Fibroblast of skin of scalp (primary cell): ENCODE measurements at regions not wholly inside any gene's neighbourhood (a gene's known extent, or its start where the extent isn't known, plus 50 kb on each side); places are given as distances from the start of the nearest gene placed in this dataset.

Experiments
- DNase-seq: peaks from one replicate; pipeline ENCODE4 v3.0.0-alpha.2; 2013

DNA sequence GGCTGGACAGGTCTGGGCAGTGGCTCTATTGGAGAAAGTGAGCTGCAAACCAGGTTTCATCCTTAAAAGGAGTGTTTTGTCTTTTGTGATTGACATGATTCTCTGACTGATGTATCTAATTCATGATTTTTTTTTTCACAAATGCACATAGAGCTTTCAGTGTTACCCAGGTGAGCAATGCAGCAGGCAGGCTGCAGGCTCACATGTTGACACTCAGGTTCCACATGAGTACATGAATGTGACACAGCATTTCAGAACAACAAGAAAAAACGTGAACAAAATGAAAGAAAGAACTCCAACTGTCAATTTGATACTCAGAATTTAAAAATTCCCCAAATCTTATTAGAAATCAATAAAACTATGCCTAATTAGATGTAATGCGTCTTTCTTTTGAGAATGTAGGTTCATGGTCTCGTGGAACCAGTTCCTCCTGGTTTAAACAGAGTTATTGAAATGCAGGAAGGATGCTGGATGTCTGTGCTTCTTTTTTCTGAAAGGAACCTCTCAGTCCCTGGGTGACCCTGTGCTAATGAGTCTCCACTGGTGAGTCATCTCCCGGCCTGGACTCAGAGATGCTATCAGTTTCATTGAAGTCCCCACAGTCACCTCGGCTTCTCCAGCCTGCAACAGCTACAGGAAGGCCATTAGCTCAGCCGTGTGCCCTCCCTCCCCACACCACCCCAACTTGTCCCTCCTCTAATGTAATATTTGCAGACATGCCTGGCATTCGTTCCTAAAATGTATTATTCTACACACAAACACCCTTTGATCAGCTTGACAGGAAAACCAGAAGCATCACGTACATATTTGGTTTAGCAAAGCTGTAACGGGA lies 430.4 kb downstream of the LPIN1 start:
- DNase-seq, result peak; percentile 63

GRCh38 chr2:12177455-12178288 lies 431.2 kb downstream of the LPIN1 start:
- DNase-seq, result peak; percentile 20

GRCh38 chr2:12178289-12179080 lies 432.1 kb downstream of the LPIN1 start:
- no peak for DNase-seq

- no peak for DNase-seq
These were observed 433.6 kb downstream of the LPIN1 start for GRCh38 chr2:12180031-12180430.

DNA sequence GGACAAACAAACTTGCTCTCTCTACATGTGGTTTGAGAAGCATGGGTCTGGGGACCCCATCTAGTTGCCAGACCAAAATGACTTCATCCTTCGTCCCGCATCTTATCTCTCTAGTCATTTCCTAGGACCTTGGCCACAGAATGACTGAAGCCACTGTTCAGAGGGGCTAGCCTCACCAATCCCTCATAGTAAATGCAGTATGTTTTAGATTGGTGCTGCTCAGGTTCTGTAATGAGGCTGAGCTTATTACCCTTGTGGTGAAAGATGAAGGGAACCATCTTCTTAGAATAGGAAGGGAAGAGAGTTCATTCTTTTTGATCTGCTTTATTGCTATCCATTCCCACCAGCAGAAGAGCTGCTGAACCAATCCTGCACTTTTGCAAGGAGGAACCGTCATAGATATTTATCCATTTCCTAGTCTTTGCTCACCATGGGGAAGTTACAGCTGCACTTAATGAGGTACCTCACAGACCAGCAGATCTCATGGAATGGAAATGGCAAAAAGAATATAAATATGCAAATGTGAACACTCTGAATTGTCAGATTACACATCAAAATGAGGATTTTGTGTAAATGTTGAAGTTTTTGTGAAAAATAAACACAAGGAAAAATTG lies 436.7 kb downstream of the LPIN1 start:
- no peak for DNase-seq

- DNase-seq, result no peak
These were observed 446.3 kb downstream of the LPIN1 start for GRCh38 chr2:12192762-12193161.

DNA sequence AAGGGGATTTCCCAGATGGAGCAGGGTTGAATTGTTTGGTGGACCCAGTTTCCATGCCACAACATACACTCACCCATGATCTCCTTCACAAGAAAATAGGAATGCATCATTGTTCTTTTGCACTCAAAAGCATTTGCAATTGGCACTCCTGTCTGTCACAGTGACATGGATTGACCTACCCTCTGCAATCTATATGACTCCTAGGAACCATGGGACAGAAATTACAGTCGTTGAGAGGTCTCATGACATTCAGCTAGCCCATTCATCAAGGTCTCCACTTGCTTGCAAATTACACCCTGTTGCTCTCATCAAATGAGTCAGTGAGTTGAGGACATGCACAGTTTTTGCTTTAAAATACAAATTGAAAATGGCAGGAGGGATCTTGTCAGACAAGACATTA lies 448.5 kb downstream of the LPIN1 start:
- DNase-seq, result no peak

DNA sequence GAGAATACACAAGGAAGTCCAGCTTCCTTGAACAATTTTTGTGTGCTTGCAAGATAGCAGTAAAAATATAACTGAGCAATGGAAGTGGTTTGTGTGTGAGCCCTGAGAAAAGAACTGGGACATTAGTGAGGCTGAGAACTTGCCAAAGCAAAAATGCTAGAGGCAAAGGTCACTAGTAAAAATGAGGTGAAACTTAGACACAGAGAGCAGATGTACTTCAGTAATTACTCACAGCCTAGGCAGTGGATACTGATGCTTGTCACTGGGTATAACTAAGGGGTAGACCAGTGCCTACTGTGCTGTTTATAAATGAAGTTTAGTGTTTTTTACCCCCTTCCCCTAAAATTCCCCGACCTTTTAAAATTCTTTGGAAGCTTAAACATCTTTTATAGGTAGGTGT lies 450.1 kb downstream of the LPIN1 start:
- DNase-seq, result no peak

GRCh38 chr2:12197133-12197532 lies 450.7 kb downstream of the LPIN1 start:
- no peak for DNase-seq

DNA sequence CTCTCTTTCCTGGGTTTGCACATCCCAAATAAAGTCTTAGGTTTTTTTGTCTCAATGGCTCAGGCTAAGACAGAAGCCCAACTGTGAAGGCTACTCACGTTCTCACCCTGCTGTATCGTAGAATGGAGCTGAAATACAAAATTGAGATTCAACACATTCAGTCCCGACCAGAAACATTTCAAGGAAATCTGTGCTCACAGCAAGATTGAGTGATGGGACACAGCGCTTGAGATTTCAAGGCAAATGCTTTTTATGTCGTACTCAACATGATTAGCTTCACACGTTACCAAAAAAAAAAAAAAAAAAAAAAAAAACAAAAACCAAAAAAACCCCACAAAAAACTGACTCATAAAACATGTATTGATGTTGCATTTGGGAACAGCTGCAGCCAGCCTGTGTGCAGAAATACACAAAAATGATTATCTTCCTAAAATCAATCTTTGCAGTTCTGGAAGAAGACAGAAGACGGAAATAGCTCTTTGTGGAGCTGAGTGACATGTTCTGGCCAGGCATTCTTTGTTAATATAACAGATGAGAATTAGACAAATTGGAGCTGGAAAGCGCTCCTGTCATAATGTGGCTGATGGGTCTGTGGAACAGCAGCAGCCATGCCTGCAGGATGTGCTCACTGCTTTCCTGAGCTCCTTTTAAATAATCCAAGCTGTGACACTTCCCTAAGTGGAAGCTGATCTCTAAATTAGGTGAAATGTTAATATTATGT lies 453.2 kb downstream of the LPIN1 start:
- no peak for DNase-seq

DNA sequence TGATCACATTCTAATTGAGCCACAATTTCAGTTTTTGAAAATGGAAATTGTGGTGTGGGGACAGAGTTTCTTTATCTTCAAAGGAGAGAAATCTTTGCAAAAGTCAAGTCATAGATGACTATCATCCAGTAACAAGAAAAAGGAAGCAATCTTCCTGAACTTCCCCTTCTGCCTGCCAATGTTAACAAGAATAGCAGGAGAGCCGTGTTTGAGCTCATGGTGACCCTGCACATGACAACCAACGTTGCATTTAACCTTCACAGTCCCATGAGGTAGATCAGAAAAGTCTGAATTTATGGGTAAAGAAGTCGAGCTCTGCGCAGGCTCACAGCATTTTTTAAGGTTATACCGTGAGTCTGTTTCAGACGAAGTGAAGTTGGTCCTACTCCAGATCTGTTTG lies 454.9 kb downstream of the LPIN1 start:
- DNase-seq, result no peak

DNA sequence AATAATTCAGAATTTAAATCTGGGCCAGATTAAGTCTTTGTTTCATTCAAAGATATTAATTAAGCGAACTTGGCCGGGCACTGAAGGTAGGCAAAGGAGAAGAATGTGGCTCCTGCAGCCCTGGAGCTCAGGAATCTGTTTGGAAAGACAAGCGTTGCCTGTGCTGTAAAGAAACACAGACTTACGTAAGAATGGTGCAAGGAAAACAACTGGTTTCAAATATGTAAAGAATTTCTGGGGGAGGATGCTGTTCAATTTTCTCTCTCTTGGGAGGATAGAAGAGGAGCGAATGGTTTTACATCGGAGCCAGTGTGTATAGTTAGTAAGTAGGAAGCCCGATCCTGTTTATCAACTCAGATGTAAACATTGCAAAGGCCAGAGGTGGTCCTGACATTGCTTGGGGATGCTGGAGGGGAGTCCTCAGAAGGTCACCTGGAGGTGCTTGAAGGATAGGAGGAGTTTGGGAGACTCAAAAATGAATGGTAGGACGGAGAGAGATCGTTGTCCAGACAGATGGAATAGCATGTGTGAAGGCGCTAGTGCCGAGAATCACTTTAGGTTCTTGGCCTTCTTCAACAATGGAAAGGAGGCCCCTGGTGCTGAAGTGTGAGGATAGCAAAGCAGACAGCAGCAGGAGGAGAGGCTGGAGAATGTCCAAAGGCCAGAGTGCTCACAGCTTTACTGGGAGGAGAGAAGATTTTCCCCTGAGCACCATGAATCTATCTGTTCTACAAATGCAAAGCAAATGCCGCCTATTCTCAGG lies 456.1 kb downstream of the LPIN1 start:
- DNase-seq, result peak; percentile 68

DNA sequence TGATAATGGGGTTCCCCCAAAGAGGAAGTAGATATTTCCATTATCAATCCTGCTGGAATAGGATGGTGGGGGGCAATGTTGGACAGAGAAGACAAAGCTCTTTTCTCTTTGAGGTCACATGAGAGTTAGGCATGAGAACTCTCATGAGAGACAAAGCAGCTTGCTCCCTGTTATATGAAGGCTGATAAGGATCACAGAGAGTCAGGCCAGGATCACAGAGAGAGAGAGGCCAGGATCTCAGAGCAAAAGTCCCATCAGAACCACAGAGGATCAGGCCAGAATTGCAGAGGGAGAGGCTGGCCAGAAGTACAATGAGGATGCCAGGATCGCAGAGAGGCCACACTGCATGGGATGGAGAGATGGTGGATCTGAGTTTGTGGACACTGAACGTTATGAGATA lies 457.1 kb downstream of the LPIN1 start:
- no peak for DNase-seq

GRCh38 chr2:12205086-12205485 lies 458.7 kb downstream of the LPIN1 start:
- DNase-seq, result no peak

GRCh38 chr2:12207491-12207890 lies 461.1 kb downstream of the LPIN1 start:
- DNase-seq, result peak; percentile 46

DNA sequence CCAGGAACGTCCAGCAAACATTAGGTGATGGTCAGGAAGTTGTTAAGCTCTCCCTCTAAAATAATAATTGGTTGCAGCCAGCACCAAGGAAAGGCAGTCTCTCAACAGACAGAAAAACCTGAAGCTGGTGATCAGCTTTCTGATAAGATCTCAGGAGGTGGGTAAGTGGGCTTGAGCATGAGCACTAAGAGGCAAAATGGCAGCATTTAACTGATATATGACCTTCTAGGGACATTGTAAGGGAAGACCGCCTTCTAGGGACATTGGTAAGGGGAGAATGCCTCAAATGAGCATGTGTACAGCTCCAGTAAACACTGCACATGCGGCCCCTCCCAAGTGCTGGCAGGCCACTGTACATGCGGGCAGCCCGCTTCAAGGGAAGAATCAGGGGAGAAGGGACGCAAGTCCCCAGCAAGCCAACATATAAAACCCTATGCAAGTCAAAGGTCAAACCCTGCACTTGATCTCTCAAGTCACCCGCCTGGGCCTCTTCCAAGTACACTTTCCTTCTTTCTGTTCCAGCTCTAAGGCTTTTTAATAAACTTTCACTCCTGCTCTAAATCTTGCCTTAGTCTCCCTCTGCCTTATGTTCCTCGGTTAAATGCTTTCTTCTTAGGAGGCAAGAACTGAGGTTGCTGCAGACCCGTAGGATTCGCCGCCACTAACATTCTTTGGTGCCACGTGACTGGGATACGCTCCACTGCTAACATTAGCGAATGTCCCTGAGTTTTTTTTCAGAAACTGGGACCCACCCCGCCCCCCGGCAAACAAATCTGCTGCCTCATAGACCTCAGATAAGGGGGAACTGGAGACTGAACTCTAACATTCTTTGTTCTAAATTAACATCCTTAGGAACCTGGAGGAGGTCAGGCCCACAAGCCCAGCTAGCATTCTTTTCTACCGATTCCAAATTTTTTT lies 463.8 kb downstream of the LPIN1 start:
- no peak for DNase-seq

GRCh38 chr2:12211326-12212175 lies 465.1 kb downstream of the LPIN1 start:
- DNase-seq, result no peak

GRCh38 chr2:12212841-12213597 lies 466.6 kb downstream of the LPIN1 start:
- no peak for DNase-seq
